Hepatocyte (in vitro differentiated cells): ENCODE measurements at regions not wholly inside any gene's neighbourhood (a gene's known extent, or its start where the extent isn't known, plus 50 kb on each side); places are given as distances from the start of the nearest gene placed in this dataset.

Source experiments
- CTCF ChIP-seq: fragments of 200-600 bp; sonication (generic); IDR thresholded peaks from 2 replicates; pipeline ENCODE4 v1.5.1; 2016; ENCODE audit warnings: antibody characterized with exemption, mild to moderate bottlenecking; ENCODE audit not compliant: poor library complexity
- EZH2 ChIP-seq: fragments of 200-600 bp; sonication (generic); IDR thresholded peaks from 2 replicates; pipeline ENCODE4 v1.6.1; 2016; ENCODE audit warnings: antibody characterized with exemption, mild to moderate bottlenecking, borderline replicate concordance
- EZH2phosphoT487 ChIP-seq: fragments of 200-600 bp; sonication (generic); IDR thresholded peaks from one replicate; pipeline ENCODE4 v1.6.1; 2018; ENCODE audit warnings: antibody characterized with exemption, mild to moderate bottlenecking, low read depth, moderate library complexity; ENCODE audit not compliant: unreplicated experiment, severe bottlenecking

- TF ChIP-seq CTCF (no peak), EZH2phosphoT487 (no peak), EZH2 (no peak)
Measured at GRCh38 chr3:3693593-3693992, 105.6 kb upstream of the LRRN1 start.
